Tibial nerve (tissue), 4 donors: ENCODE measurements at regions not wholly inside any gene's neighbourhood (a gene's known extent, or its start where the extent isn't known, plus 50 kb on each side); places are given as distances from the start of the nearest gene placed in this dataset.

Experiments
- EP300 ChIP-seq, 2 donors: sonication (generic); formaldehyde crosslinking; IDR thresholded peaks; one replicate each; pipeline ENCODE4 v1.6.1; 2017; ENCODE audit warnings: antibody characterized with exemption in 2 of 2, mild to moderate bottlenecking in 1 of 2
- POLR2A ChIP-seq, 2 donors: fragments of 450-650 bp; IDR thresholded peaks; one replicate each; pipeline ENCODE4 v1.6.1; 2017; ENCODE audit warnings: antibody characterized with exemption in 2 of 2, mild to moderate bottlenecking in 2 of 2, moderate library complexity in 2 of 2
- TF ChIP-seq, protein P1 (sequence below), 5 experiments: fragments of 200-600 bp in 3 of 5; fragments of 450-650 bp in 2 of 5; sonication (generic) in 3 of 5; IDR thresholded peaks; one replicate each; pipeline ENCODE4 v1.5.1; 2016 to 2019; ENCODE audit warnings: antibody characterized with exemption in 5 of 5, mild to moderate bottlenecking in 3 of 5, moderate library complexity in 2 of 5

- TF ChIP-seq, protein P1, sequence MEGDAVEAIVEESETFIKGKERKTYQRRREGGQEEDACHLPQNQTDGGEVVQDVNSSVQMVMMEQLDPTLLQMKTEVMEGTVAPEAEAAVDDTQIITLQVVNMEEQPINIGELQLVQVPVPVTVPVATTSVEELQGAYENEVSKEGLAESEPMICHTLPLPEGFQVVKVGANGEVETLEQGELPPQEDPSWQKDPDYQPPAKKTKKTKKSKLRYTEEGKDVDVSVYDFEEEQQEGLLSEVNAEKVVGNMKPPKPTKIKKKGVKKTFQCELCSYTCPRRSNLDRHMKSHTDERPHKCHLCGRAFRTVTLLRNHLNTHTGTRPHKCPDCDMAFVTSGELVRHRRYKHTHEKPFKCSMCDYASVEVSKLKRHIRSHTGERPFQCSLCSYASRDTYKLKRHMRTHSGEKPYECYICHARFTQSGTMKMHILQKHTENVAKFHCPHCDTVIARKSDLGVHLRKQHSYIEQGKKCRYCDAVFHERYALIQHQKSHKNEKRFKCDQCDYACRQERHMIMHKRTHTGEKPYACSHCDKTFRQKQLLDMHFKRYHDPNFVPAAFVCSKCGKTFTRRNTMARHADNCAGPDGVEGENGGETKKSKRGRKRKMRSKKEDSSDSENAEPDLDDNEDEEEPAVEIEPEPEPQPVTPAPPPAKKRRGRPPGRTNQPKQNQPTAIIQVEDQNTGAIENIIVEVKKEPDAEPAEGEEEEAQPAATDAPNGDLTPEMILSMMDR (IDR thresholded peaks at IDR 0.05) = no peak
- TF ChIP-seq POLR2A (IDR thresholded peaks at IDR 0.05) = no peak
- TF ChIP-seq EP300 (IDR thresholded peaks at IDR 0.05) = no peak
These were observed 134.5 kb upstream of the MAGI3 start for GRCh38 chr1:113255720-113256347.
